ENCODE measurements at regions not wholly inside any gene's neighbourhood (a gene's known extent, or its start where the extent isn't known, plus 50 kb on each side); places are given as distances from the start of the nearest gene placed in this dataset.

- DNase-seq (ENCODE audit: low read depth) = no peak
- TF ChIP-seq, protein P1, sequence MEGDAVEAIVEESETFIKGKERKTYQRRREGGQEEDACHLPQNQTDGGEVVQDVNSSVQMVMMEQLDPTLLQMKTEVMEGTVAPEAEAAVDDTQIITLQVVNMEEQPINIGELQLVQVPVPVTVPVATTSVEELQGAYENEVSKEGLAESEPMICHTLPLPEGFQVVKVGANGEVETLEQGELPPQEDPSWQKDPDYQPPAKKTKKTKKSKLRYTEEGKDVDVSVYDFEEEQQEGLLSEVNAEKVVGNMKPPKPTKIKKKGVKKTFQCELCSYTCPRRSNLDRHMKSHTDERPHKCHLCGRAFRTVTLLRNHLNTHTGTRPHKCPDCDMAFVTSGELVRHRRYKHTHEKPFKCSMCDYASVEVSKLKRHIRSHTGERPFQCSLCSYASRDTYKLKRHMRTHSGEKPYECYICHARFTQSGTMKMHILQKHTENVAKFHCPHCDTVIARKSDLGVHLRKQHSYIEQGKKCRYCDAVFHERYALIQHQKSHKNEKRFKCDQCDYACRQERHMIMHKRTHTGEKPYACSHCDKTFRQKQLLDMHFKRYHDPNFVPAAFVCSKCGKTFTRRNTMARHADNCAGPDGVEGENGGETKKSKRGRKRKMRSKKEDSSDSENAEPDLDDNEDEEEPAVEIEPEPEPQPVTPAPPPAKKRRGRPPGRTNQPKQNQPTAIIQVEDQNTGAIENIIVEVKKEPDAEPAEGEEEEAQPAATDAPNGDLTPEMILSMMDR (IDR thresholded peaks at IDR 0.05; ENCODE audit: low read length, missing control alignments) = no peak
- H3K4me3 ChIP-seq (replicated peaks; ENCODE audit: low read depth, low read length) = no peak overlapping the region
These were observed 1485.9 kb downstream of the PLA2G4A start for GRCh38 chr1:188314557-188315137.

DNA sequence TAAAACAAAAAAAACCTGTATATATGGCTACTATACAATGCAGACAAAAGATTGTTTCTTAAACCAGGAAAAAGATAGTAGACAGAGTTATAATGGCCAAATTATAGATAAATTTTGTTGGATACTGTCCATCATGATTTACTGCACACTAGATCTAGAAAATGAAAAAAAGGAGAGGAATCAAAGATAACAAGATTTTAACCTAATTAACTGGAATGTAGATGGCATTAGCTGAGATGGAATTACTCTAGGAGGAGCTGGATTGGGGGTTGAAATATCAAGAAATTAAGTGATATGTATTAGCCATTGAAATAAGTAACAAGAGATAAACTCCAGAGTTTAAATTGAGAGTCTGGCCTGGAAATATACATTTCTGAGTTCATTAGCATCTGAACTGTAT is 1489.1 kb downstream of the PLA2G4A start:
- TF ChIP-seq, protein P1 (IDR thresholded peaks at IDR 0.05; ENCODE audit: low read length, missing control alignments) = no peak
- H3K4me3 ChIP-seq (replicated peaks; ENCODE audit: low read depth, low read length) = no peak overlapping the region
- no peak for DNase-seq (ENCODE audit: low read depth)

DNA sequence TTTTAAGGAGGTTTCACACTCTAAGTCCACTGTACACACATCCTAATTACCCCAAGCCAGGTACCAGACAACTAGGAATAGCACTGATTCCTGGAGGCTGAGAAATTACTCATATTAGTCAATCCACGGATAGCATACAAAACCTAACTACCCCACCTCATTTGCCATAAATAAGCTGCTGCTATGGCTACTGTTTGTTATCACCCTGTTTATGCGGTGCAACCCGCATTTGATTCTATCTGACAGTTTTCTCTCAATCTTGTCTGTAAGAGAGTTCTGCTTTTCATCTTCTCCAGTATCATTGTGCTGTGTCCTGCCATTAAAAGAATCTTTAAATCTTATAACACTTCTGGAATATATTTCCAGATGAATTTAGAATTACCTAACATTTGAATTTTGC is 1496.5 kb downstream of the PLA2G4A start:
- no peak overlapping the region for H3K4me3 ChIP-seq (replicated peaks; ENCODE audit: low read depth, low read length)
- DNase-seq (ENCODE audit: low read depth) = no peak
- TF ChIP-seq, protein P1 (IDR thresholded peaks at IDR 0.05; ENCODE audit: low read length, missing control alignments) = no peak

DNA sequence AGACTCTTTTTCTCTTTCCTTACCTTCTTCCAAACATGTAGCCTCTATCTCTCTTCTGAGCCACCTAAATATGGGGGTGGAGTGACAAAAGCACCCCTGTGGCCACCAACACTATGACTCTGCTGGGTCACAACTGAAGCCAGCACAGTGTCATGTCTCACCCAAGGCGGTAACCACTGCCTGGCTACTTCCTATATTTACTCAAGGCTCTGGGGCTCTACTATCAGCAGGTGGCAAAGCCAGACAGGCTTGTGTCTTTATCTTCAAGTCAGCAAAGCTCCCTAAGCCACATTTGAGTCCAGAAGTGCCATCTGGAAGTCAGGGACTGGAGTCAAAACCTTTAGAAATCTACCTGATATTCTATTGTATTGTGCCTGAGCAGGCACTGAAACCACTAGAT is 1515.2 kb downstream of the PLA2G4A start:
- no peak for DNase-seq (ENCODE audit: low read depth)
- TF ChIP-seq, protein P1 (IDR thresholded peaks at IDR 0.05; ENCODE audit: low read length, missing control alignments) = no peak
- H3K4me3 ChIP-seq (replicated peaks; ENCODE audit: low read depth, low read length) = no peak overlapping the region

- TF ChIP-seq, protein P1 (IDR thresholded peaks at IDR 0.05; ENCODE audit: low read length, missing control alignments) = no peak
- DNase-seq (ENCODE audit: low read depth) = no peak
- H3K4me3 ChIP-seq (replicated peaks; ENCODE audit: low read depth, low read length) = no peak overlapping the region
These were observed 1521.4 kb downstream of the PLA2G4A start for GRCh38 chr1:188350104-188350503.

GRCh38 chr1:188355082-188355481 is 1526.3 kb downstream of the PLA2G4A start:
- TF ChIP-seq, protein P1 (IDR thresholded peaks at IDR 0.05; ENCODE audit: low read length, missing control alignments) = no peak
- no peak for DNase-seq (ENCODE audit: low read depth)
- H3K4me3 ChIP-seq (replicated peaks; ENCODE audit: low read depth, low read length) = no peak overlapping the region

GRCh38 chr1:188355847-188356246 is 1527.1 kb downstream of the PLA2G4A start:
- H3K4me3 ChIP-seq (replicated peaks; ENCODE audit: low read depth, low read length) = no peak overlapping the region
- no peak for DNase-seq (ENCODE audit: low read depth)
- TF ChIP-seq, protein P1 (IDR thresholded peaks at IDR 0.05; ENCODE audit: low read length, missing control alignments) = no peak
